Naive B cell (primary cell): ENCODE measurements at regions not wholly inside any gene's neighbourhood (a gene's known extent, or its start where the extent isn't known, plus 50 kb on each side); places are given as distances from the start of the nearest gene placed in this dataset.

ENCODE experiments used
- ATAC-seq, 2 donors: fragments of 150-1000 bp; cut with Tn5 transposase; 2 replicates each; pipeline ENCODE4 v1.10.0; 2021; ENCODE audit warnings: low read depth in 2 of 2, mild to moderate bottlenecking in 2 of 2, moderate library complexity in 2 of 2
- DNase-seq: peaks from one replicate; pipeline ENCODE4 v3.0.0; 2022
- H3K27ac Mint-ChIP-seq, 6 donors: one replicate each; pipeline ENCODE4 v1.8.0; 2020 to 2022; ENCODE audit warnings: mild to moderate bottlenecking in 6 of 6, mixed read lengths in 6 of 6, moderate library complexity in 5 of 6, inconsistent platforms in 2 of 6
- H3K27me3 Mint-ChIP-seq, 3 donors: one replicate each; pipeline ENCODE4 v1.8.0; 2021 to 2022; ENCODE audit warnings: mixed read lengths in 3 of 3, mild to moderate bottlenecking in 1 of 3
- H3K36me3 Mint-ChIP-seq, 2 donors: one replicate each; pipeline ENCODE4 v1.8.0; 2020 to 2022; ENCODE audit warnings: mixed read lengths in 2 of 2, inconsistent platforms in 1 of 2, mild to moderate bottlenecking in 1 of 2
- H3K4me1 Mint-ChIP-seq, 3 donors: one replicate each; pipeline ENCODE4 v1.8.0; 2020 to 2022; ENCODE audit warnings: mixed read lengths in 3 of 3, inconsistent platforms in 1 of 3, mild to moderate bottlenecking in 1 of 3, moderate library complexity in 1 of 3
- H3K4me3 Mint-ChIP-seq, 8 donors: one replicate each; pipeline ENCODE4 v1.8.0; 2020 to 2022; ENCODE audit warnings: mild to moderate bottlenecking in 8 of 8, mixed read lengths in 8 of 8, moderate library complexity in 8 of 8, inconsistent platforms in 2 of 8
- H3K9me3 Mint-ChIP-seq, 7 donors: one replicate each; pipeline ENCODE4 v1.8.0; 2020 to 2022; ENCODE audit warnings: mixed read lengths in 7 of 7, mild to moderate bottlenecking in 5 of 7, inconsistent platforms in 2 of 7, moderate library complexity in 1 of 7

DNA sequence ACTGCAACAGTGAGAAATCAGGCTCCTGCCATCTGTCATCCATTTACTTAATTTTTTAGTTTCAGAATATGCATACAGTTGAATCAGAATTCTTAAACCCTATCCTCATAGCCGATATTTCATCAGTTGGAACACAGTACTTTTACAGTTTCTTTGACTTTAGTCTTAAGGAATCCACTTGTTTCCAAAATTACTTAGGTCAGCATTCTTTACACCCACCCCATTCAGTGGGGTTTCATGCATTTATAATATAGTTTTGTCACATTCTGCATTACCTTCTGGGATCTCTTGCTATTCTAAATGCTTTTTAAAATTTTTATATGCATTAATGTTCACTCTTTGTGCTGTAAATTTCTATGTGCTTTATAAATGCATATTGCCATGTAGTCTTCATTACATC is 400.4 kb upstream of the LRRTM4 start:
- peaks cover 0 to 6% (median 4%) of the 10 kb centered on the region in 7 donors for H3K9me3 Mint-ChIP-seq
- no peak overlapping the region for H3K4me3 Mint-ChIP-seq
- no peaks in the 10 kb centered on the region for H3K4me1 Mint-ChIP-seq
- no peak overlapping the region for H3K27ac Mint-ChIP-seq
- H3K27me3 Mint-ChIP-seq = no peaks in the 10 kb centered on the region
- ATAC-seq (no peak), DNase-seq (no peak)
- no peaks in the 10 kb centered on the region for H3K36me3 Mint-ChIP-seq

DNA sequence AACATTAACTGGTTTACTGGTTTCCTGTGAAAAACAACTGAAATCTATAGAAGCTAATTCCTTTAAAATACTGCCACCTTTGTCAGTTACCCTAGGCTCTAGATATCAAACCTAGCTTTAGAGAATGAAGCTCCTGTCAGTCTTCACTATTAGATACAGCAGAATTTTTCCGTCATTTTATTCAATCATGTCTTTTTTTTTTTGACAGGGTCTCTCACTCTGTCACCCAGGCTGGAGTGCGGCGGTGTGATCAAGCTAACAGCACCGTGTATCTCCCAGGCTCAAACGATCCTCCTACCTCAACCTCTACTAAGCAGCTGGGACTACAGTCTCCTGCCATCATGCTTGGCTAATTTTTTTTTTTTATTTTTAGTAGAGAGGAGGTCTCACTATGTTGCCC is 415.2 kb upstream of the LRRTM4 start:
- H3K27me3 Mint-ChIP-seq = no peaks in the 10 kb centered on the region
- H3K4me1 Mint-ChIP-seq = no peaks in the 10 kb centered on the region
- ATAC-seq = no peak
- peaks cover 0 to 3% (median 0%) of the 10 kb centered on the region in 7 donors for H3K9me3 Mint-ChIP-seq
- H3K36me3 Mint-ChIP-seq = no peaks in the 10 kb centered on the region
- DNase-seq = no peak
- H3K4me3 Mint-ChIP-seq = no peak overlapping the region
- no peak overlapping the region for H3K27ac Mint-ChIP-seq

DNA sequence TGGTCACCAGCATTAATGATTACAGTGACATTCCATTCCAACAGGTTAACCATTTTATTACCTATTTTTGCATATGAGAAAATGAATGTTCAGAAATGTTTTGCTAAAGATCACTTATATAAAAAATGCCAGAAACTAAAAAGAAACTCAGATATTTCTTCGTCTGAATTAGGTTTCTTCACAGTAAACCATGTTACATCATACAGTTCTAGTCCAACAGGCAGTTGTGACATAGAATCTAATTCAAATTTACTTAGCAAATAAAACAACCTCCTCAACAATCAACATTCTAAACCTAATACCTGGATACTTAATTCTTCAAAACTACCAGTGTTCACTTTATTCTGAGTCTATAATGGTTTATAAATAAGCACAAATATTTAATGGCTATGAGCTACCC is 416.3 kb upstream of the LRRTM4 start:
- peaks cover 0 to 5% (median 0%) of the 10 kb centered on the region in 7 donors for H3K9me3 Mint-ChIP-seq
- H3K27ac Mint-ChIP-seq = no peak overlapping the region
- H3K27me3 Mint-ChIP-seq = no peaks in the 10 kb centered on the region
- H3K36me3 Mint-ChIP-seq = no peaks in the 10 kb centered on the region
- H3K4me3 Mint-ChIP-seq = no peak overlapping the region
- no peaks in the 10 kb centered on the region for H3K4me1 Mint-ChIP-seq
- ATAC-seq = no peak
- DNase-seq = no peak

DNA sequence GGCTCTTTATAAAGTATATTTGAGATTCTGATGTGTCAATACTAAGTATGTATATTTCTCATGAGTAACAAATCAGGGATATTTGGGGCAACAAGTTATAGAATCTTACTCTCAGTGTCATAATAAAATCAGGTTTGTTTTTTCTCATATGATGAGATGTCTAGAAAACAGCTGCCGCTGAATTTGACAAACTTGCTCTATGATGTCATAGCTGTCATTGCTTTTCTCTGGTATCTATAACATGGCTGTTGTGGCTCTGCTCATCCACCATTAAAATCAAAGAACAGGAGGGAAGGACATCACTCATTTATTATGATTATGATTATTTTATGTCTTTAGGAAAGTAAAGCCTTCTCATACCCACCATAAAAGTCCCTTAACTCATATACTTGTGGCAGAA is 417.2 kb upstream of the LRRTM4 start:
- Mint-ChIP-seq H3K4me1 (no peaks in the 10 kb centered on the region), H3K4me3 (no peak overlapping the region), H3K27me3 (no peaks in the 10 kb centered on the region), H3K9me3 (peaks cover 0 to 5% (median 0%) of the 10 kb centered on the region in 7 donors), H3K27ac (no peak overlapping the region), H3K36me3 (no peaks in the 10 kb centered on the region)
- ATAC-seq (no peak), DNase-seq (no peak)

DNA sequence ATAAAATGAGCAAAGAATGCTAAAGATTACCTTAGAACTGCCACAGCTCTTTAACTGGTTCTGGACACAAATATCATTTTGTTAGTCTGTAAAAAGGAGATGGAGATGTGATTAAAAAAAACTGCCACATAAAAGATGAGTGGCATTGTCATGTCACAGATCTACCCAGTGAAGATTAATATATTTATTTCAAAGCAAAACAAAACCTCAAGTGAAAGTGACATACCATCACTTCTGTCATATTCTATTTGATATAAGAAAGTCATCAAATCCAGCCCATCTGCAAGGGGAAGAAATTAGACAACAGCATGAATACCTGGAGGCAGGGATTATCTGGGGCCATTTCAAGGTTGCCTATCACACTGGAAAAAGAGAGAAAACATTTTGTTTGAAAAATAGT is 417.6 kb upstream of the LRRTM4 start:
- Mint-ChIP-seq H3K27ac (no peak overlapping the region), H3K4me1 (no peaks in the 10 kb centered on the region), H3K9me3 (peaks cover 0 to 5% (median 0%) of the 10 kb centered on the region in 7 donors), H3K4me3 (no peak overlapping the region), H3K36me3 (no peaks in the 10 kb centered on the region), H3K27me3 (no peaks in the 10 kb centered on the region)
- ATAC-seq (no peak), DNase-seq (no peak)

DNA sequence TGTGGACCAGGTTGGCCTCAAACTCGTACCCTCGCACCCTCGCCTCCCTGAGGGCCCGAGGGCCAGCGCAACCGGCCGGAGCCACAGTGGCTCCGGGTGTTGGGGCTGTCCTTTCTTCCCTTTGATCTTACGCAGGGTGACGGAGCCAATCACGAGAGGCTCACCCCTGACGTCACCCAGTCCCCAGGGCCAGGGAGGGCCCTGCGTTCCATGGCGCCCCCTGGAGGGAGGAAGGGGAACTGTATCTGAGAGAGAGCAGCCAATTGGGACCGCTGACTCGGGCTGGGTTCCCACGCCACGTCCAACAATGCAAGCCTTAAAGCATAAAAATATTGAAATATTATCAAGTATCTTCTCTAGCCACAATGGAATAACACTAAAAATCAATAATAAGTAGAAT is 432.8 kb upstream of the LRRTM4 start:
- no peaks in the 10 kb centered on the region for H3K4me1 Mint-ChIP-seq
- ATAC-seq (no peak), DNase-seq (no peak)
- no peaks in the 10 kb centered on the region for H3K36me3 Mint-ChIP-seq
- no peaks in the 10 kb centered on the region for H3K27me3 Mint-ChIP-seq
- no peak overlapping the region for H3K27ac Mint-ChIP-seq
- H3K4me3 Mint-ChIP-seq = no peak overlapping the region
- peaks cover 0 to 12% (median 4%) of the 10 kb centered on the region in 7 donors for H3K9me3 Mint-ChIP-seq

DNA sequence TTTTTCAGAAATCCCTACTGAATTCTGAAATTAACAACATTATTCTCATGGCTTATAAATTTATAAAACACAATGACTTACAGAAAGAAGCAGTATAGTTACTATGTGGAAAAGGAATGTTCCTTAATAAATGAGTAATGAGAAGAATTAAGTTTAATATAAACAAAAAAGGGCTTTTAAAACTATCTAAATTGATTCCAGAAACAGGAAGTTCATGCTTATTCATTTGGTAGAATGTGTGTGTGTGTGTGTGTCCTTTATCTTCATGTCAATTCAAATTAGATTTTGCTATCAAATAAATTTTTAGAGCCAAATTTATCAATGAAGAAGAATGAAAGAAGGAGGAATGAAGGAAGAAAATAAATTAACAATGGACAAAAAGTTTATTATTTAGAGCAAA is 440.8 kb upstream of the LRRTM4 start:
- Mint-ChIP-seq H3K27me3 (no peaks in the 10 kb centered on the region), H3K27ac (no peak overlapping the region), H3K9me3 (peaks cover 4 to 15% (median 7%) of the 10 kb centered on the region in 7 donors), H3K4me3 (no peak overlapping the region), H3K4me1 (no peaks in the 10 kb centered on the region), H3K36me3 (no peaks in the 10 kb centered on the region)
- DNase-seq (no peak), ATAC-seq (no peak)

DNA sequence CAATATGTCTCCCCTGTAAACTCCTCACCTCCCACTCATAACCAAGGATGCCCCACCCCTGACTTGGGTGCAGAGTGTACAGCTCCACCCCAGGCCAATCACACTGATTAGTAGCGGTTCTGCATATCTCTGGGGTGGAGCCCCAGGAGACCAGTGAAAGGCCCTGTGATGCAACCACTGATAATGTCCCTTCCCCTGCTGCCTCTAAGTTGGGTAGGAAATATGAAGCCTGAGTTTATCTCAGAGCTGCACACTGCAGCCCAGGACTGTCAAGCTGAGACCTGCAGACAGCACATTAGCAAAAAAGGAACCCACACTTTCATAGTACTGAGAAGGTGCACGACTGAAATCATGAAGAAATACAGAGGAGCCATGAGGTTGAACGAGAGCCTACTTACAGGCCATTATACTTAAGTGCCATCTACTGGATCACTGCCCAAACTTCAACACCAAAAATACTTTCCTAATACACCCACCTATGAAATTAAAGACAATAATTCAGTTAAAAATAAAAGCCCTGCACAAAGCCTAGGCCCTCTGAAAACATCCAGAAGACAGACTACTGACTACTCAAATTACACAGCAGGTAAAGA is 455.4 kb upstream of the LRRTM4 start:
- H3K9me3 Mint-ChIP-seq = peaks cover 2 to 41% (median 8%) of the 10 kb centered on the region in 7 donors
- H3K4me3 Mint-ChIP-seq = no peak overlapping the region
- no peaks in the 10 kb centered on the region for H3K27me3 Mint-ChIP-seq
- H3K36me3 Mint-ChIP-seq = no peaks in the 10 kb centered on the region
- DNase-seq (no peak), ATAC-seq (no peak)
- no peak overlapping the region for H3K27ac Mint-ChIP-seq
- H3K4me1 Mint-ChIP-seq = no peaks in the 10 kb centered on the region

DNA sequence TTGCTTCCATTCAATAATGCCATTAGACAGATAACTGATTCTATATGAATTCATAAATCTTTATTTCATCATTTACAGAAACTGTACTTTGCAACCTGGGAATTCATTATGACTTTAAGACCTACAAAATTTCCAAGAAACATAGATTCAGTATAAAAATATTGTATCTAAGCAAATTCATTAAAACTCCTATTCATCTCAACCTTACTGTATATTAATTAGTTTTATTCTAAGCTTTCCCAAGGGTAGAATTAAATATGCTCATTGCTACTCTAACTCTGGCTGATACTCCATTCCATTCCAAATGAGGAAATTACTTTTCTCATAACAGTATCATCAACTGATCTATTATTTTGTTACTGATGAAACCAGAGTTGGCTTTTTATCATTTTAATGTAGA is 473.0 kb upstream of the LRRTM4 start:
- Mint-ChIP-seq H3K4me1 (no peaks in the 10 kb centered on the region), H3K27ac (no peak overlapping the region), H3K36me3 (no peaks in the 10 kb centered on the region), H3K4me3 (no peak overlapping the region), H3K27me3 (no peaks in the 10 kb centered on the region), H3K9me3 (peaks cover 0 to 2% (median 0%) of the 10 kb centered on the region in 7 donors)
- DNase-seq = no peak
- ATAC-seq = no peak

DNA sequence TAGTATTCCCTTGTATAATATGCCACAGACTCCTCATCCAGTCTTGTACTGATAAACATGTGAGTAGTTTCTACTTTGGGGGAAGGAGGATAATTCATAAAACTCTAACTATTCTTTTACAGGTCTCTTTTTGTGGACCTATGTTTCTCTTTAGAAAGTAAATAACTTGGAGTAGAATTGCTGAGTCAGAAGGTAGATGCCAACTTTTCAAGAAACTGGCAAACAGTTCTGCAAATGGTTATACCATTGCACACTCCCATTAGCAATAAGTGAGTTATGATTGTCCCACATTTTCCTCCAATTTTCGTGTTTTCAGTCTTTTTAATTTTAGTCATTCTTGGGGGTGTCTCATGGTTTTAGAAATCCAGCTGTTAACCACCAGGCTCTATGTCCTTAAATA is 477.2 kb upstream of the LRRTM4 start:
- H3K27me3 Mint-ChIP-seq = no peaks in the 10 kb centered on the region
- no peaks in the 10 kb centered on the region for H3K4me1 Mint-ChIP-seq
- H3K9me3 Mint-ChIP-seq = peaks cover 0 to 6% (median 1%) of the 10 kb centered on the region in 7 donors
- DNase-seq = no peak
- ATAC-seq = no peak
- H3K27ac Mint-ChIP-seq = no peak overlapping the region
- no peaks in the 10 kb centered on the region for H3K36me3 Mint-ChIP-seq
- H3K4me3 Mint-ChIP-seq = no peak overlapping the region

DNA sequence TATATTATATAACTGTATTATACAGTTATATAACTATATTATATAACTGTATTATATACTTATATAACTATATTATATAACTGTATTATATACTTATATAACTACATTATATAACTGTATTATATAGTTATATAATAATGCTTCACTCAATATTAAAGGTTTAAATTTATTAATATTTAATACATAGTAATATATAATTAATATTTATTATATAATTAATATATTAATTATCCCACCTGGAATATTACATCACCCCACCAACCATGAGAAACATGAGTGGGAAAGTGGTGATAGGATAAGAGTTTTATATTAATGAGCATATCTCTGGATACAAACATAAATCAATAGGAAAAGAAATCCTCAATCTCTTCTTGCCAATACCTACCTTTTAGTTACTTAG is 487.1 kb upstream of the LRRTM4 start:
- peaks cover 0 to 15% (median 3%) of the 10 kb centered on the region in 7 donors for H3K9me3 Mint-ChIP-seq
- no peak for ATAC-seq
- no peaks in the 10 kb centered on the region for H3K4me1 Mint-ChIP-seq
- H3K27ac Mint-ChIP-seq = no peak overlapping the region
- no peaks in the 10 kb centered on the region for H3K27me3 Mint-ChIP-seq
- DNase-seq = no peak
- H3K36me3 Mint-ChIP-seq = no peaks in the 10 kb centered on the region
- no peak overlapping the region for H3K4me3 Mint-ChIP-seq

DNA sequence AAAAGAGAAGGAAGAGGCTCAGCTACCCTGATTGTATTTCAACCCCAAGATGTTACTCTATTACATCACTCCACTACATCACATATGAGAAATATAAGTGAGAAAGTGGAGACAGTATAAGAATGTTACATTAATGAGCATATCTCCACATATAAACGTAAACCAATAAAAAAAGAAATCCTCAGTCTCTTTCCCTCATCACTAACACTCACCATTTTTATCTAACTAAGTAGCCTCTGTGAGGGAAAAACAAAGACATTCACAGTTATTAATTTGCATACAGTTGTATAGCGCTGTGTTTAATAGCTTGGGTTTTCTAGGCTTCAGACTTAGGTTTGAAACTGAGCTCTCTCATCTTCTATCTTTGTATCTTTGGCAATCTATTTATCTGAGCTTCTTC is 489.1 kb upstream of the LRRTM4 start:
- peaks cover 0 to 8% (median 0%) of the 10 kb centered on the region in 7 donors for H3K9me3 Mint-ChIP-seq
- no peaks in the 10 kb centered on the region for H3K4me1 Mint-ChIP-seq
- H3K4me3 Mint-ChIP-seq = no peak overlapping the region
- no peak for DNase-seq
- no peak for ATAC-seq
- H3K27me3 Mint-ChIP-seq = no peaks in the 10 kb centered on the region
- no peak overlapping the region for H3K27ac Mint-ChIP-seq
- H3K36me3 Mint-ChIP-seq = no peaks in the 10 kb centered on the region

DNA sequence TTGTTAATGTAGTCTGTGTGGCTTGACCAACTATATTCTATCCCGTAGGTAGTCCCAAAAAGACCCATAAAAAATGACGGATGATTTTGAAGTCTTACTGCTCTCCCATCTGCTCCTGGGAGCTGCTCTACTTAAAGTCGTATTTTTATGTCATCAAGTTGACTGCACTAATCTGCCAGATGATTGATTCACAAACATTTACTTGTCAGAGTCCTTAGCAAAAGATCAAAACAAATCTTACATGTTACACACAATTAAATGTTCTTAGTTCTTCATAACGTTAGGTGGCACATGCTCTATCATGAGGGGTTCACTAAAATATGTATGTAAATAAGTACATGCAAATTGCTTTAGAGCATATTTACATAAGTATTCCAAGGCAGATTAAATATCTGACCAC is 498.3 kb upstream of the LRRTM4 start:
- Mint-ChIP-seq H3K9me3 (peaks cover 0 to 7% (median 3%) of the 10 kb centered on the region in 7 donors), H3K27ac (no peak overlapping the region), H3K27me3 (no peaks in the 10 kb centered on the region), H3K4me3 (no peak overlapping the region), H3K36me3 (no peaks in the 10 kb centered on the region), H3K4me1 (no peaks in the 10 kb centered on the region)
- no peak for ATAC-seq
- DNase-seq = no peak

DNA sequence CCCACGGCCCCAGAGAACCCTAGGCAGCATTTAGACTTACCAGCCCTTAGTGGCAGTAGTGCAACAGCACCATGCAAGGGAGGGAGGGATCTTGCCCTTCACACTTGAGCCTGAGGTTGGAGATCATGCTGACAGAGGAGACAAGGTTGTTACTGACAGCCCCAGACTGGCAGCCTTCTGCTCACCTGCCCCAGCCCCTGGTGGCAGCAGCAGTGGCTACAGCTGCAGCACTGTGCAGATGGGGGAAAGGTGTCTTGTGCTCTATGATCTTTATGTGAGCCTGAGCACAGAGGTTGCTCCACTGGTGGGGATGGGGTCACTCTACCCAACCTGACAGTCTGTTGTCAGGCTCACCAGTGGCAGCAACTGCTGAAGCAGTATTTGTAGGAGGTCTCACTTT is 501.2 kb upstream of the LRRTM4 start:
- H3K27me3 Mint-ChIP-seq = no peaks in the 10 kb centered on the region
- no peak overlapping the region for H3K27ac Mint-ChIP-seq
- DNase-seq (no peak), ATAC-seq (no peak)
- H3K9me3 Mint-ChIP-seq = peaks cover 2 to 14% (median 5%) of the 10 kb centered on the region in 7 donors
- H3K4me3 Mint-ChIP-seq = no peak overlapping the region
- H3K36me3 Mint-ChIP-seq = no peaks in the 10 kb centered on the region
- H3K4me1 Mint-ChIP-seq = no peaks in the 10 kb centered on the region

DNA sequence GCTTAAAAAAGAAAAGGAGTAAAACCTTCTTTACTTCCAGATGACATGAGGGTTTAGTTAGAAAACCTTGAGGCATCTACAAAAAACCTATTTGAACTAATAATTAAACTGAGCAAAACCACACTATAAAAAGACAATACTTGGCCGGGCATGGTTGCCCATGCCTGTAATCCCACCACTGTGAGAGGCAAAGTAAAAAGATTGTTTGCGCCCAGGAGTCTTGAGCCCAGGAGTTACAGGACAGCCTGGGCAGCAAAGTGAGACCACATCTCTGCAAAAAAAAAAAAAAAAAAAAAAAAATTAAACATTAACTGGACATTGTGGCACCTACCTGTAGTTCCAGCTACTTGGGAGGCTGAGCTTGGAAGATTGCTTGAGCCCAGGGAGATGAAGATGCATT is 502.8 kb upstream of the LRRTM4 start:
- Mint-ChIP-seq H3K4me1 (no peaks in the 10 kb centered on the region), H3K36me3 (no peaks in the 10 kb centered on the region), H3K27ac (no peak overlapping the region), H3K9me3 (peaks cover 4 to 30% (median 12%) of the 10 kb centered on the region in 7 donors), H3K4me3 (no peak overlapping the region), H3K27me3 (no peaks in the 10 kb centered on the region)
- DNase-seq (no peak), ATAC-seq (no peak)
